Cardiac fibroblast (primary cell): ENCODE measurements at regions not wholly inside any gene's neighbourhood (a gene's known extent, or its start where the extent isn't known, plus 50 kb on each side); places are given as distances from the start of the nearest gene placed in this dataset.
"Not testable (repeated sequence)": the region's sequence is repeated elsewhere in the genome, so short reads cannot be mapped to it uniquely, and the experiment has no call there.

Source experiments
- DNase-seq, 2 donors: peaks; one replicate each; pipeline versions ENCODE4 v3.0.0 to v3.0.0-alpha.2; 2010; ENCODE audit warnings: low read depth in 2 of 2
- H3K4me3 ChIP-seq, 2 donors: replicated peaks in 1 of 2; 1 replicate in 1 of 2; 2 replicates in 1 of 2; pipeline ENCODE4 v1.5.1; 2011; ENCODE audit warnings: low read depth in 2 of 2, low read length in 2 of 2, mild to moderate bottlenecking in 2 of 2, moderate library complexity in 1 of 2
- TF ChIP-seq, protein P1 (sequence below): IDR thresholded peaks from one replicate; pipeline ENCODE4 v1.5.1; 2011; ENCODE audit warnings: low read depth, mild to moderate bottlenecking, low read length, inconsistent platforms

DNA sequence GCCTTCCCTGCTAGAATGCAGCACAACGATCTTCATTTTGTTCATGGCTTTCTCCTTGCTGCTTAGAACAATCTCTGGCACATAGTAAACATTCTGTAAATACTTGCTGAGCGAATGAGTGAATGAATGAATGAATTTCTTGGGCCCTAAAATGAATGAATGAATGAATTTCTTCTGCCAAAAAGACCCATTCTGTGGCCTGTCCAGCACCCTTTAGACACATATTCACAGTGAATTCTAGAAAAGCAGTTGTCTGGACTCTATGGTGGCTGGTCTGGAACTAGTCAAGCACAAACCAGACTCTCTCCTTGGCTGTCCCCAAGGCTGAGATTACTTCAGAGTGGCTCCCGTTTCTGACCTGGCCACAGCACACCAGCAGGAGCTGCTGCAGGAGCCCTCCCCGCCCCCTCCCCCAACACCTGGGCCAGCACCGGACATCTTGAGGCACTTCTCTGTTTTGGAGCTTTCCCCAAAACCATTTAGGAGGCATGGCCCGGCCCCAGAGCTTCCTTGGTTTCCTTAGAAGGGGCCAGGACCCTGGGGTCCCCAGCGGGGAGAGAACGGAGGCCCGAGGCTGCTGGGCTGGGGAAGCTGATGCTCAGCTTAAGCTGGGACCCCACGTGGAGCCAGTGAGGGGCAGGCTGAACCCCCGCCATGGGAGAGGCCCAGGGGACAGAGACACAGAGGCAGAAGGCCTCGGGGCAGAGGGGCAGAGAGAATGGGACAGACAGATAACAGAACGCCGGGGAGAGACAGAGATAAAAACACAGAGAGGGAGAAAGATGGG lies 159.0 kb downstream of the ZFP36L2 start:
- TF ChIP-seq, protein P1, sequence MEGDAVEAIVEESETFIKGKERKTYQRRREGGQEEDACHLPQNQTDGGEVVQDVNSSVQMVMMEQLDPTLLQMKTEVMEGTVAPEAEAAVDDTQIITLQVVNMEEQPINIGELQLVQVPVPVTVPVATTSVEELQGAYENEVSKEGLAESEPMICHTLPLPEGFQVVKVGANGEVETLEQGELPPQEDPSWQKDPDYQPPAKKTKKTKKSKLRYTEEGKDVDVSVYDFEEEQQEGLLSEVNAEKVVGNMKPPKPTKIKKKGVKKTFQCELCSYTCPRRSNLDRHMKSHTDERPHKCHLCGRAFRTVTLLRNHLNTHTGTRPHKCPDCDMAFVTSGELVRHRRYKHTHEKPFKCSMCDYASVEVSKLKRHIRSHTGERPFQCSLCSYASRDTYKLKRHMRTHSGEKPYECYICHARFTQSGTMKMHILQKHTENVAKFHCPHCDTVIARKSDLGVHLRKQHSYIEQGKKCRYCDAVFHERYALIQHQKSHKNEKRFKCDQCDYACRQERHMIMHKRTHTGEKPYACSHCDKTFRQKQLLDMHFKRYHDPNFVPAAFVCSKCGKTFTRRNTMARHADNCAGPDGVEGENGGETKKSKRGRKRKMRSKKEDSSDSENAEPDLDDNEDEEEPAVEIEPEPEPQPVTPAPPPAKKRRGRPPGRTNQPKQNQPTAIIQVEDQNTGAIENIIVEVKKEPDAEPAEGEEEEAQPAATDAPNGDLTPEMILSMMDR = no peak
- no peak for DNase-seq
- H3K4me3 ChIP-seq = no peak overlapping the region

DNA sequence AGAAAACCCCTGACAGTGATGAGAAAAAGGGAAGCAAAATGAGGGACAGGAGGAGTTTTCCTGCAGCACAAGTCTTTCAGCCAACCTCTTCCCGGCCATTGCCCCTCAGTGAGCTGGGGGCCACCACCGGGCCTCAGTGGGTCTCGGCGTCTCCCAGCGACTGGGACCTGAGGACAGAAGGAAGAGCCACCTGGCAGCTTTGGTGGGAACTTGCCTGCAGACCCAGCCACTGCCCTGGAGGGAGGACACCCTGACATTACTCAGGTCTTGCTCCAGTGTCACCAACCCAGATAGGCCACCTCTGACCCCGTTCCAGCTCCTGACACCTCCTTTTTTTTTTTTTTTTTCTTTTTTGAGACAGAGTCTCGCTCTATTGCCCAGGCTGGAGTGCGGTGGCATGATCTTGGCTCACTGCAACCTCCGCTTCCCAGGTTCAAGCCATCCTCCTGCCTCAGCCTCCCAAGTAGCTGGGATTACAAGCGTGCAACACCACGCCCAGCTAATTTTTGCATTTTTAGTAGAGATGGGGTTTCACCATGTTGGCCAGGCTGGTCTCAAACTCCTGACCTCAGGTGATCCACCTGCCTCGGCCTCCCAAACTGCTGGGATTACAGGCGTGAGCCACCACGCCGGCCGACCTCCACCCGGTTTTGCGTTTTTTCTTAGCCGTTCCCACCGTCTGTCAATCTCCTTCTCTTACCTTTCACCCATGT lies 159.7 kb downstream of the ZFP36L2 start:
- DNase-seq, H3K4me3 ChIP-seq: not testable (repeated sequence)

DNA sequence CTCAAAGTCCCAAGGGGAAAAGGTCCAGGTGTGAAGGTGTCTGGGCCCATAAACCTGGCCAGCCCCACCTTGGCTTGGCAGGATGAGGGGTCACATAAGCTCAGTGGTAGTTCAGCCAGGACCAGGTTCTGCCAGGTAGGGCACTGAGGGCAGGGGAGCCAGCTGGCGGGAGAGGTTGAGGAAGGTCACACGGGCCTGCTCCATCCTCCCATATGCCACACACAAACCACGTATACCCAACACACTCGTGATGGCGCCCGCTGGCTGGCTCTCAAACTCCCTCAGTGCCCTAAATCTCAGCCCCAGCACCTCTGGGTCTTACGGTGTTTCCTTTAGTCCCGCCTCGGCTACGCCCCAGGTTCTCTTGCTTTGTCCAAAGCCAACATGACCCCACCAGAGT lies 160.5 kb downstream of the ZFP36L2 start:
- TF ChIP-seq, protein P1 = no peak
- DNase-seq = no peak
- H3K4me3 ChIP-seq = no peak overlapping the region

DNA sequence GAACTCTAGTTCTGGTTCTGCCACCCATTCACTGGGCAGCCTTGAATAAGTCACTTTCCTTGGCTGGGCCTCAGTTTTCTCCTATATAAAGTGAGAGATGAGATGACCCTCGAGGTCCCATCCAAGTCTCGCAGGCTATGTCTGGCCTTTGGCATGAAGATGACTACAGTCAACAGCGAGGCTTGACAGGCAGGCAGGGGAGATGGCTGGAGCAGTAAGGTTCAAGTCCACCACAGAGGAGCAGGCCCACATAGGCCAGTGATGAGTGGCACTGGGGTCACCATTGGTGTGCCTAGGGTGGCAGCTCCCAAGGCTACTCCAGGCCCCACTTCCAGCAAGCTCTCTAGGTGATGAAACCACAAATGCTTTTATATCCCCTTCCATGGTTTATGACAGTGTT lies 161.4 kb downstream of the ZFP36L2 start:
- no peak for DNase-seq
- TF ChIP-seq, protein P1 = no peak
- H3K4me3 ChIP-seq = no peak overlapping the region

DNA sequence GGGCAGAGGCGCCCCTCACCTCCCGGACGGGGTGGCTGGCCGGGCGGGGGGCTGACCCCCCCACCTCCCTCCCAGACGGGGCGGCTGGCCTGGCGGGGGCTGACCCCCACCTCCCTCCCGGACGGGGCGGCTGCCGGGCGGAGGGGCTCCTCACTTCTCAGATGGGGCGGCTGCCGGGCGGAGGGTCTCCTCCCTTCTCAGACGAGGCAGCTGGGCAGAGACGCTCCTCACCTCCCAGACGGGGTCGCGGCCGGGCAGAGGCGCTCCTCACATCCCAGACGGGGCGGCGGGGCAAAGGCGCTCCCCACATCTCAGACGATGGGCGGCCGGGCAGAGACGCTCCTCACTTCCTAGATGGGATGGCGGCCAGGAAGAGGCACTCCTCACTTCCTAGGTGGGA lies 163.3 kb downstream of the ZFP36L2 start:
- not testable (repeated sequence) for DNase-seq, H3K4me3 ChIP-seq

DNA sequence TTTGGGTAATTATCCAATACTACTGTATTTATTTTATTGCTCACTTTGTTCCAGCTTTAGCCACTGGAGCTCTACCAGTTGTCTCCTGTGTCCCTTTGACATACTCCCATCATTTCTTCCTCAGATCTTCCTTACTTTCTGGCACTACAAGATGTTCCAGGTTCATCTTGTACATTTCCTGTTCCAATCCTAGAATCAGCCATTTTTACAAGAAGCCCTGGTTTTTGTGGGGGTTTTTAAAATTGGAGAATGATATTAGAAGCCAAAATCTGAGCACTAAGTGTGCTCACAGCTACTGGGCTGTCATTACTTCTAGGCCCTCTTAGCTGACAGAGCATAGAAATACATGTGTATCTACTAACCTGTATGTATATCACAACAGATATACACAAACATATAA lies 164.3 kb downstream of the ZFP36L2 start:
- DNase-seq = no peak
- no peak overlapping the region for H3K4me3 ChIP-seq
- TF ChIP-seq, protein P1 = no peak

DNA sequence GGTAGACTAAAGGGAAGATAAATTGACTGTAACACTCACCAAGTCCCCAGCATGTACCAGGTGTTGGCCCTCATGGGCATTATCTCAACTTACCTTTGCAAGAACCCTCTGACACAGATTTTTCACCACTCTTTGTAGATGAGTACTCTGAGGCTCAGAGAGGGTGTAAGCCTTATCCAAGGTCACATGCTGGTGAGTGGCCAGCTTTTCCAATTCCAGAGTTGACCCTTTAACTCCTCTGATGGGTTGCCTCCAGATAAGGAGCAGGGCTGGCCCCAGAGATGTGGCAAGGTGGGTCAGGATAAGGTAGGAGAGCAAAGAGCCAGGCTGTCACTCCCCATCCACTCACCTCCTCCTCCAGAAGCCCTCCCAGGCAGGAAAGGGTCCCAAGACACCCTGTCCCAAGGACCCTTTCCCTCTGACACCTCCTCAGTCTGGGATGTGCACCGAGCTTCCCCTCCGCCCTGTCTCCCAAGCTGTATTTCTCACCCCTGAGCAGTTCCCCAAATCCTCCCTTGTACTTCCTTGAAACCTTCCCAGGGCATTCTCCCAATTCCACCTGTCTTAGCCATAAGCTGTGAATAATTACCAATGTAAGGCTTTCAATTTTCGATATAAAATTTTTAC lies 165.9 kb downstream of the ZFP36L2 start:
- no peak for DNase-seq
- TF ChIP-seq, protein P1 = no peak
- no peak overlapping the region for H3K4me3 ChIP-seq
